HCT116 (cell line): ENCODE measurements at regions not wholly inside any gene's neighbourhood (a gene's known extent, or its start where the extent isn't known, plus 50 kb on each side); places are given as distances from the start of the nearest gene placed in this dataset.

Source experiments
- ATAC-seq: fragments of 200-7000 bp; cut with Tn5 transposase; 2 replicates; pipeline ENCODE4 v1.9.1; 2020; ENCODE audit warnings: mild to moderate bottlenecking, moderate library complexity
- BruUV-seq: library from RNA; stranded (reverse); fragments of 400-500 nt; replicated peaks from 2 replicates; lab custom pipeline; 2021; lab: Mats Ljungman, UMichigan
- CTCF ChIA-PET: fragments of 300-600 bp; sonication (Branson Sonifier 250); formaldehyde crosslinking; loops from one replicate; lab custom pipeline; 2021; ENCODE audit warnings: antibody characterized with exemption; lab: Charles Lee
- POLR2A ChIA-PET: fragments of 300-600, 350-600 bp; sonication (Branson Sonifier 250); formaldehyde crosslinking; loops from one replicate; lab custom pipeline; 2021; ENCODE audit warnings: antibody characterized with exemption; lab: Charles Lee
- RAD21 ChIA-PET, 2 experiments: fragments of 300-600 bp; sonication (Branson Sonifier 250); formaldehyde crosslinking; loops; one replicate each; lab custom pipeline; 2023; ENCODE audit warnings: low total read pairs in 2 of 2; ENCODE audit not compliant: uncharacterized antibody in 2 of 2, unreplicated experiment in 2 of 2, low non-redundant PET in 1 of 2; lab: Charles Lee
- DNase-seq: peaks from one replicate; pipeline ENCODE4 v3.0.0-alpha.2; 2010; ENCODE audit warnings: low read depth, low spot score
- H2AFZ ChIP-seq: fragments of 200-600 bp; shearing (Covaris generic), sonication (generic); 2 replicates; pipeline ENCODE4 v1.6.1; 2017; ENCODE audit warnings: low read depth, mixed run types, mixed read lengths, antibody characterized with exemption, low read length; ENCODE audit not compliant: poor library complexity, severe bottlenecking
- H3K27ac ChIP-seq: 2 replicates; pipeline ENCODE4 v1.5.1; 2012; ENCODE audit warnings: low read depth, low read length
- H3K27me3 ChIP-seq: fragments of 200-600 bp; sonication (generic); 2 replicates; pipeline ENCODE4 v1.6.1; 2016; ENCODE audit warnings: mixed run types, low read length, mixed read lengths; ENCODE audit not compliant: insufficient read depth
- H3K36me3 ChIP-seq, 2 experiments: fragments of 200-500 bp in 1 of 2; fragments of 200-600 bp in 1 of 2; sonication (Bioruptor generic) in 1 of 2; sonication (generic) in 1 of 2; 2 replicates each; pipeline versions ENCODE4 v1.5.1 to v1.6.1; 2014 to 2016; ENCODE audit warnings: low read length in 2 of 2, inconsistent platforms in 1 of 2, mixed read lengths in 1 of 2, mixed run types in 1 of 2; ENCODE audit not compliant: insufficient read depth in 2 of 2, control insufficient read depth in 1 of 2
- H3K4me1 ChIP-seq, 2 experiments: fragments of 200-600 bp in 1 of 2; sonication (generic) in 1 of 2; 2 replicates each; pipeline versions ENCODE4 v1.5.1 to v1.6.1; 2012 to 2017; ENCODE audit warnings: low read length in 2 of 2, inconsistent platforms in 1 of 2, mild to moderate bottlenecking in 1 of 2, mixed read lengths in 1 of 2, mixed run types in 1 of 2, moderate library complexity in 1 of 2; ENCODE audit not compliant: insufficient read depth in 2 of 2, control insufficient read depth in 1 of 2
- H3K4me2 ChIP-seq: fragments of 200-600 bp; sonication (generic); 2 replicates; pipeline ENCODE4 v1.6.1; 2017; ENCODE audit warnings: mixed run types, low read length, mixed read lengths
- H3K4me3 ChIP-seq, 2 experiments: fragments of 200-600 bp in 1 of 2; sonication (generic) in 1 of 2; replicated peaks in 1 of 2; 2 replicates each; pipeline ENCODE4 v1.5.1; 2011 to 2016; ENCODE audit warnings: low read length in 2 of 2, control low read depth in 1 of 2, low read depth in 1 of 2, mild to moderate bottlenecking in 1 of 2, mixed read lengths in 1 of 2, mixed run types in 1 of 2
- H3K79me2 ChIP-seq: fragments of 200-600 bp; sonication (generic); 2 replicates; pipeline ENCODE4 v1.6.1; 2017; ENCODE audit warnings: mild to moderate bottlenecking, mixed run types, low read length, moderate library complexity, mixed read lengths; ENCODE audit not compliant: insufficient read depth
- H3K9ac ChIP-seq: fragments of 200-600 bp; sonication (generic); 2 replicates; pipeline ENCODE4 v1.6.1; 2016; ENCODE audit warnings: low read length, mixed read lengths
- H3K9me2 ChIP-seq: fragments of 200-600 bp; sonication (generic), shearing (Covaris generic); 2 replicates; pipeline ENCODE4 v1.6.1; 2017; ENCODE audit warnings: mixed run types, mild to moderate bottlenecking, moderate library complexity; ENCODE audit not compliant: insufficient read depth
- H3K9me3 ChIP-seq, 2 experiments: fragments of 200-500 bp in 1 of 2; fragments of 200-600 bp in 1 of 2; sonication (Bioruptor generic) in 1 of 2; sonication (generic) in 1 of 2; 2 replicates each; pipeline ENCODE4 v1.6.1; 2014 to 2017; ENCODE audit warnings: low read length in 2 of 2, mixed read lengths in 2 of 2, inconsistent platforms in 1 of 2, low read depth in 1 of 2, mild to moderate bottlenecking in 1 of 2, mixed run types in 1 of 2, moderate library complexity in 1 of 2; ENCODE audit not compliant: control insufficient read depth in 1 of 2, insufficient read depth in 1 of 2
- H4K20me1 ChIP-seq: fragments of 200-600 bp; sonication (generic), shearing (Covaris generic); 2 replicates; pipeline ENCODE4 v1.6.1; 2017; ENCODE audit warnings: mixed run types, mild to moderate bottlenecking, moderate library complexity; ENCODE audit not compliant: insufficient read depth
- CEBPB ChIP-seq: IDR thresholded peaks from 2 replicates; pipeline ENCODE4 v1.6.1; 2012; ENCODE audit warnings: low read depth
- RAD21 ChIP-seq: IDR thresholded peaks from 2 replicates; pipeline ENCODE4 v1.6.1; 2012; ENCODE audit warnings: low read depth, mild to moderate bottlenecking
- SRF ChIP-seq: IDR thresholded peaks from 2 replicates; pipeline ENCODE4 v1.6.1; 2012; ENCODE audit warnings: low read depth
- TCF7L2 ChIP-seq: IDR thresholded peaks from 2 replicates; pipeline ENCODE4 v1.7.0; 2011; ENCODE audit warnings: borderline replicate concordance, inconsistent platforms; ENCODE audit not compliant: insufficient read depth, insufficient read length; ENCODE audit errors: extremely low read depth
- YY1 ChIP-seq: IDR thresholded peaks from 2 replicates; pipeline ENCODE4 v1.6.1; 2011; ENCODE audit warnings: low read length, low read depth, moderate library complexity, mild to moderate bottlenecking; ENCODE audit not compliant: insufficient replicate concordance; ENCODE audit errors: extremely low read depth
- ZNF274 ChIP-seq: fragments of 200-500 bp; sonication (Bioruptor generic); IDR thresholded peaks from 2 replicates; pipeline ENCODE4 v1.6.1; 2014; ENCODE audit warnings: mild to moderate bottlenecking, low read depth, low read length, inconsistent platforms
- intact Hi-C: fragments of 100-400 bp; cut with micrococcal nuclease; formaldehyde crosslinking; loops from 2 replicates; pipeline ENCODE4 v1.10.0; 2022
- TF ChIP-seq, protein P1 (sequence below): IDR thresholded peaks from 2 replicates; pipeline ENCODE4 v1.6.1; 2012
- TF ChIP-seq, protein P2 (sequence below): IDR thresholded peaks from 2 replicates; pipeline ENCODE4 v1.6.1; 2012
- TF ChIP-seq, protein P3 (sequence below), 3 experiments: fragments of 200-600 bp in 1 of 3; sonication (generic) in 1 of 3; IDR thresholded peaks in 2 of 3; conservative IDR thresholded peaks in 1 of 3; 2 replicates each; pipeline ENCODE4 v1.5.1; 2012 to 2017; ENCODE audit warnings: low read depth in 2 of 3, low read length in 2 of 3, antibody characterized with exemption in 1 of 3, borderline replicate concordance in 1 of 3, control low read depth in 1 of 3, mild to moderate bottlenecking in 1 of 3, mixed read lengths in 1 of 3, mixed run types in 1 of 3, moderate library complexity in 1 of 3; ENCODE audit not compliant: insufficient read depth in 1 of 3
- TF ChIP-seq, protein P4 (sequence below): IDR thresholded peaks from 2 replicates; pipeline ENCODE4 v1.6.1; 2012; ENCODE audit warnings: low read depth

DNA sequence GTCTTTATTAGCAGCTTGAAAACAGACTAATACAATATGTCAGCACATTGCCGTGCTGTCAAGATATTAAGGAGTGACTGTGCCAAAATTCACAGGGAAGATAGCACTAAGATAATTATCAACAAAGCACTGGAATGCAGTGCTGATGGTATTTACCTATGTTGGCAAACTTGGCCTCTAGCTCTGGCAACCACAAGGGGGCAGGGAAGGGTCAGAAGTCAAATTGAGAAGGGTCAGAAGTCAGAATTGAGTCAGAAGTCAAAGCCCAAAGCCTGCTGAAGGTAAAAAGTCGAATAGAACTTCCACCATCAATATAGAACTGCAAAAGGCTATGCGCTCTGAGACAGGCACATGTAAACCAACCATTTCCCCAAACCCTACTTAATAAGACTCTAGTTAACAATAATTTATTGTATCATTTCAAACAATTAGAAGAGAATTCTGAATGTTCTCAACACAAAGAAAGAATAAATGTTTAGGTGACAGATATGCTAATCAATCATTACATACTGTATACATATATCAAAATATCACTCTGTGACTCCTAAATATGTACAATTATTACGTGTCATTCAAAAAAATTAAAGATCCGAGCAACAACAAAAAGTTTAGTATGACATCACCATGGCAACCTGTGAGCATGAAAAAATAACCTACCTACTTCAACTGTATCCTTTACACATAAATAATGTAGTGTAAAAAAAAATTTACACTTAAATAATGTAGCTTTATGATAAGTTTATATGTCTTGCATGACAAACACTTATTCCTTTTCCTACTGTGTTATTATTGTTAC lies 916.1 kb downstream of the KCNJ2 start:
- H2AFZ ChIP-seq = no peak overlapping the region
- no peaks in the 10 kb centered on the region for H3K27me3 ChIP-seq
- CTCF ChIA-PET = interaction anchor here (0.8 to 4.5 kb wide), 9 partner anchors 13 to 1472 kb away, joined by 3 to 112 read pairs (median 8); partner anchors contain the start of gene SOX9
- intact Hi-C loops = loop anchor here (1.0 to 10.0 kb wide), 4 partner anchors 379 to 1459 kb away; no protein-coding TSS in a partner anchor
- H3K4me1 ChIP-seq = peaks cover 0 to 6% of the 10 kb centered on the region in 2 experiments; a peak in 1 of 4 replicates
- RAD21 ChIA-PET = interaction anchor here (0.8 to 2.3 kb wide), 3 partner anchors 318 to 852 kb away, joined by 4 to 9 read pairs (median 5); no protein-coding TSS in a partner anchor
- H3K9me2 ChIP-seq = no peaks in the 10 kb centered on the region
- H3K36me3 ChIP-seq = no peaks in the 10 kb centered on the region
- H4K20me1 ChIP-seq = no peaks in the 10 kb centered on the region
- BruUV-seq = no TSS peak
- no peaks in the 10 kb centered on the region for H3K79me2 ChIP-seq
- DNase-seq (peak; percentile 35), ATAC-seq (peak; percentile 65)
- H3K27ac ChIP-seq = no peak overlapping the region
- TF ChIP-seq RAD21 (peak; percentile 70), YY1 (no peak), CEBPB (no peak), SRF (no peak), TCF7L2 (peak; percentile 38), ZNF274 (no peak)
- TF ChIP-seq, protein P1, sequence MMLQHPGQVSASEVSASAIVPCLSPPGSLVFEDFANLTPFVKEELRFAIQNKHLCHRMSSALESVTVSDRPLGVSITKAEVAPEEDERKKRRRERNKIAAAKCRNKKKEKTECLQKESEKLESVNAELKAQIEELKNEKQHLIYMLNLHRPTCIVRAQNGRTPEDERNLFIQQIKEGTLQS = no peak
- TF ChIP-seq, protein P2, sequence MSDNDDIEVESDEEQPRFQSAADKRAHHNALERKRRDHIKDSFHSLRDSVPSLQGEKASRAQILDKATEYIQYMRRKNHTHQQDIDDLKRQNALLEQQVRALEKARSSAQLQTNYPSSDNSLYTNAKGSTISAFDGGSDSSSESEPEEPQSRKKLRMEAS = no peak
- TF ChIP-seq, protein P3, sequence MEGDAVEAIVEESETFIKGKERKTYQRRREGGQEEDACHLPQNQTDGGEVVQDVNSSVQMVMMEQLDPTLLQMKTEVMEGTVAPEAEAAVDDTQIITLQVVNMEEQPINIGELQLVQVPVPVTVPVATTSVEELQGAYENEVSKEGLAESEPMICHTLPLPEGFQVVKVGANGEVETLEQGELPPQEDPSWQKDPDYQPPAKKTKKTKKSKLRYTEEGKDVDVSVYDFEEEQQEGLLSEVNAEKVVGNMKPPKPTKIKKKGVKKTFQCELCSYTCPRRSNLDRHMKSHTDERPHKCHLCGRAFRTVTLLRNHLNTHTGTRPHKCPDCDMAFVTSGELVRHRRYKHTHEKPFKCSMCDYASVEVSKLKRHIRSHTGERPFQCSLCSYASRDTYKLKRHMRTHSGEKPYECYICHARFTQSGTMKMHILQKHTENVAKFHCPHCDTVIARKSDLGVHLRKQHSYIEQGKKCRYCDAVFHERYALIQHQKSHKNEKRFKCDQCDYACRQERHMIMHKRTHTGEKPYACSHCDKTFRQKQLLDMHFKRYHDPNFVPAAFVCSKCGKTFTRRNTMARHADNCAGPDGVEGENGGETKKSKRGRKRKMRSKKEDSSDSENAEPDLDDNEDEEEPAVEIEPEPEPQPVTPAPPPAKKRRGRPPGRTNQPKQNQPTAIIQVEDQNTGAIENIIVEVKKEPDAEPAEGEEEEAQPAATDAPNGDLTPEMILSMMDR (IDR thresholded peaks at IDR 0.05 in 2 of 3, conservative IDR thresholded peaks at IDR 0.05 in 1 of 3; ENCODE audit: borderline replicate concordance in 1 of 3, insufficient read depth in 1 of 3, low read depth in 2 of 3, low read length in 2 of 3) = peak; percentile 45 to 62 (median 62); a peak in 5 of 6 replicates
- TF ChIP-seq, protein P4, sequence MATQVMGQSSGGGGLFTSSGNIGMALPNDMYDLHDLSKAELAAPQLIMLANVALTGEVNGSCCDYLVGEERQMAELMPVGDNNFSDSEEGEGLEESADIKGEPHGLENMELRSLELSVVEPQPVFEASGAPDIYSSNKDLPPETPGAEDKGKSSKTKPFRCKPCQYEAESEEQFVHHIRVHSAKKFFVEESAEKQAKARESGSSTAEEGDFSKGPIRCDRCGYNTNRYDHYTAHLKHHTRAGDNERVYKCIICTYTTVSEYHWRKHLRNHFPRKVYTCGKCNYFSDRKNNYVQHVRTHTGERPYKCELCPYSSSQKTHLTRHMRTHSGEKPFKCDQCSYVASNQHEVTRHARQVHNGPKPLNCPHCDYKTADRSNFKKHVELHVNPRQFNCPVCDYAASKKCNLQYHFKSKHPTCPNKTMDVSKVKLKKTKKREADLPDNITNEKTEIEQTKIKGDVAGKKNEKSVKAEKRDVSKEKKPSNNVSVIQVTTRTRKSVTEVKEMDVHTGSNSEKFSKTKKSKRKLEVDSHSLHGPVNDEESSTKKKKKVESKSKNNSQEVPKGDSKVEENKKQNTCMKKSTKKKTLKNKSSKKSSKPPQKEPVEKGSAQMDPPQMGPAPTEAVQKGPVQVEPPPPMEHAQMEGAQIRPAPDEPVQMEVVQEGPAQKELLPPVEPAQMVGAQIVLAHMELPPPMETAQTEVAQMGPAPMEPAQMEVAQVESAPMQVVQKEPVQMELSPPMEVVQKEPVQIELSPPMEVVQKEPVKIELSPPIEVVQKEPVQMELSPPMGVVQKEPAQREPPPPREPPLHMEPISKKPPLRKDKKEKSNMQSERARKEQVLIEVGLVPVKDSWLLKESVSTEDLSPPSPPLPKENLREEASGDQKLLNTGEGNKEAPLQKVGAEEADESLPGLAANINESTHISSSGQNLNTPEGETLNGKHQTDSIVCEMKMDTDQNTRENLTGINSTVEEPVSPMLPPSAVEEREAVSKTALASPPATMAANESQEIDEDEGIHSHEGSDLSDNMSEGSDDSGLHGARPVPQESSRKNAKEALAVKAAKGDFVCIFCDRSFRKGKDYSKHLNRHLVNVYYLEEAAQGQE = no peak
- no peak overlapping the region for H3K4me3 ChIP-seq
- POLR2A ChIA-PET = interaction anchor here (1.6 kb wide), 1 partner anchor 13 kb away, joined by 5 read pairs; no protein-coding TSS in a partner anchor
- no peak overlapping the region for H3K4me2 ChIP-seq
- H3K9ac ChIP-seq = no peak overlapping the region
- H3K9me3 ChIP-seq = no peaks in the 10 kb centered on the region
